ENCODE measurements at regions not wholly inside any gene's neighbourhood (a gene's known extent, or its start where the extent isn't known, plus 50 kb on each side); places are given as distances from the start of the nearest gene placed in this dataset.

DNA sequence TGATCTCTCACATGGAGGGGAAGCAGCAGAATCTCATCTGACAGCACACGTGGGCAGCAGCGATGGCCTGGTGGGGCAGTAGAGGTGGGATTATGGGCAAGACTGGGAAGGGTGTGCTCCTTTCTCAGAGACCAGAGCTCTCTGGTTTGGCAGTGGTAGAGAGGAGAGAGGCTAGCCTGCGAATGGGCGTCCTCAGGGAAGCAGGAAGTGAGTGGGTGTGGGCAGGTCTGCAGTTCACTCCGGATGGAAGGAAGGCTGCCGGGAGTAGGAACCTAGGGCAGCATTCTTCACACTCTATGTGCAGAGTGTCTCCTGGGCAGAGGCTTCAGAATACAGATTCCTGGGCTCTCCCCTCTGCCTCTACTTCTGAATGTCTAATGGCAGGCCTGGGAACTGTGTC is 162.8 kb upstream of the BMPER start:
- Histone ChIP-seq H3K27ac (peak overlapping the region in 1 of 4 donors; percentile 47), H3K4me1 (peaks cover 0 to 8% (median 0%) of the 10 kb centered on the region in 3 donors), H3K4me3 (no peak overlapping the region), H3K9me3 (no peaks in the 10 kb centered on the region), H3K36me3 (no peaks in the 10 kb centered on the region), H3K27me3 (no peaks in the 10 kb centered on the region)
- no peak for DNase-seq
- TF ChIP-seq, protein P1, sequence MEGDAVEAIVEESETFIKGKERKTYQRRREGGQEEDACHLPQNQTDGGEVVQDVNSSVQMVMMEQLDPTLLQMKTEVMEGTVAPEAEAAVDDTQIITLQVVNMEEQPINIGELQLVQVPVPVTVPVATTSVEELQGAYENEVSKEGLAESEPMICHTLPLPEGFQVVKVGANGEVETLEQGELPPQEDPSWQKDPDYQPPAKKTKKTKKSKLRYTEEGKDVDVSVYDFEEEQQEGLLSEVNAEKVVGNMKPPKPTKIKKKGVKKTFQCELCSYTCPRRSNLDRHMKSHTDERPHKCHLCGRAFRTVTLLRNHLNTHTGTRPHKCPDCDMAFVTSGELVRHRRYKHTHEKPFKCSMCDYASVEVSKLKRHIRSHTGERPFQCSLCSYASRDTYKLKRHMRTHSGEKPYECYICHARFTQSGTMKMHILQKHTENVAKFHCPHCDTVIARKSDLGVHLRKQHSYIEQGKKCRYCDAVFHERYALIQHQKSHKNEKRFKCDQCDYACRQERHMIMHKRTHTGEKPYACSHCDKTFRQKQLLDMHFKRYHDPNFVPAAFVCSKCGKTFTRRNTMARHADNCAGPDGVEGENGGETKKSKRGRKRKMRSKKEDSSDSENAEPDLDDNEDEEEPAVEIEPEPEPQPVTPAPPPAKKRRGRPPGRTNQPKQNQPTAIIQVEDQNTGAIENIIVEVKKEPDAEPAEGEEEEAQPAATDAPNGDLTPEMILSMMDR (IDR thresholded peaks at IDR 0.05) = no peak
- no peak for TF ChIP-seq POLR2A (IDR thresholded peaks at IDR 0.05)
- intact Hi-C loops (cut with DNase I) = no loop called here
- 67 to 80% methylated on average over 5 of the region's 6 CpGs for WGBS, 2 donors

DNA sequence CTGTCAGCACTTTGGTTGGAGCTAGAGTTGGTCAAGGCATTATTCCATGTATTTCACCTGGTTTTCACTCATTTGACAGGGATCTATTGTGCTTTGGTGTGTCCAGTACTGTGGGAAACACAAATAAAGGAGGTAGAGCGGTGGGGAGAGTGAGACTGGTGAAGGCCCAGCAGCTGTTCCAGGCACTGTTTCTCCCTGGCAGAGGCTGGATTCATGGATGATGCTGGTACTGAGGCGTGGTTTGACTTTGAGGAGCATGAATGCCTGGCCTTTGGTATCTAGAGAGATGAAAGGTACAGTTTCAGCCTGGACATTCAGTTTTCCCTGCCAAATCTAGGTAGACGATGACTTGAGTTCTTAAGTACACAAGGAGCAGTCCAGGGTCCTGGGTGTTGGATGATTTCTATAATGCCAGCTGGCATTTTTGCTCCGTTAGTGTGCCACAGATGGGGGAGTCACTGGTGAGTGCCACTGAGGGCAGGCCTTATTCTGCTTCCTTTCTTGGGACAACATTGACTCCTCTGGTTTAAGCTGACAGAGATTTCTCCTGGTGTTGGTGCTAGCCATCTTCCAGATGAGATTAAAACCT is 162.2 kb upstream of the BMPER start:
- DNase-seq = no peak
- WGBS, 2 donors = 61 to 79% methylated on average over 4 of the region's 4 CpGs
- no peaks in the 10 kb centered on the region for H3K9me3 ChIP-seq
- H3K4me1 ChIP-seq = peaks cover 0 to 8% (median 0%) of the 10 kb centered on the region in 3 donors
- intact Hi-C loops (cut with DNase I) = no loop called here
- H3K4me3 ChIP-seq = no peak overlapping the region
- peak overlapping the region in 2 of 4 donors; percentile 21 to 47 for H3K27ac ChIP-seq
- H3K36me3 ChIP-seq = no peaks in the 10 kb centered on the region
- TF ChIP-seq, protein P1 (IDR thresholded peaks at IDR 0.05) = no peak
- TF ChIP-seq POLR2A (IDR thresholded peaks at IDR 0.05) = no peak
- no peaks in the 10 kb centered on the region for H3K27me3 ChIP-seq

DNA sequence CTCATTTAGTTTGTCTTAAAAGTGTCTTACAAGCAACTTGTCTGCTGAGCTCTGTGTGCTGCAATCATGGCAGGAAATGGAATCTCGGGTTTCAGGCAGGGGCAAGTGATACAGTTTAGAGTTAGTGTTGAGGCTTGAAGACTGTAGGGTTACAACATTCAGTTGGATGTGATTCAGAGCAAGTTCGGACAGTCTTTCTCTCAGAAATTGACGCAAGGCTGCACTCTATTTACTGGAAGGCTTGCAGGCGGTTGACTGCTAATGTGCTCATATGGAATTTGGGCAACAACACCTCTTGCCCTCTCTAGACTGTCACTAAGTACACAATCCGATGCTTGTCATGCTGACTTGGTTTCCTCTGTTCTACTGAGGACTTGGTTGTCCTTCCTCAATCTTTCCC is 161.7 kb upstream of the BMPER start:
- peak overlapping the region in 2 of 4 donors; percentile 27 to 47 for H3K27ac ChIP-seq
- peaks cover 0 to 8% (median 0%) of the 10 kb centered on the region in 3 donors for H3K4me1 ChIP-seq
- H3K4me3 ChIP-seq = no peak overlapping the region
- no peak for DNase-seq
- H3K9me3 ChIP-seq = no peaks in the 10 kb centered on the region
- H3K36me3 ChIP-seq = no peaks in the 10 kb centered on the region
- WGBS, 2 donors = 42 to 57% methylated on average over 5 of the region's 5 CpGs
- intact Hi-C loops (cut with DNase I) = no loop called here
- no peaks in the 10 kb centered on the region for H3K27me3 ChIP-seq
- TF ChIP-seq, protein P1 (IDR thresholded peaks at IDR 0.05) = no peak
- no peak for TF ChIP-seq POLR2A (IDR thresholded peaks at IDR 0.05)

DNA sequence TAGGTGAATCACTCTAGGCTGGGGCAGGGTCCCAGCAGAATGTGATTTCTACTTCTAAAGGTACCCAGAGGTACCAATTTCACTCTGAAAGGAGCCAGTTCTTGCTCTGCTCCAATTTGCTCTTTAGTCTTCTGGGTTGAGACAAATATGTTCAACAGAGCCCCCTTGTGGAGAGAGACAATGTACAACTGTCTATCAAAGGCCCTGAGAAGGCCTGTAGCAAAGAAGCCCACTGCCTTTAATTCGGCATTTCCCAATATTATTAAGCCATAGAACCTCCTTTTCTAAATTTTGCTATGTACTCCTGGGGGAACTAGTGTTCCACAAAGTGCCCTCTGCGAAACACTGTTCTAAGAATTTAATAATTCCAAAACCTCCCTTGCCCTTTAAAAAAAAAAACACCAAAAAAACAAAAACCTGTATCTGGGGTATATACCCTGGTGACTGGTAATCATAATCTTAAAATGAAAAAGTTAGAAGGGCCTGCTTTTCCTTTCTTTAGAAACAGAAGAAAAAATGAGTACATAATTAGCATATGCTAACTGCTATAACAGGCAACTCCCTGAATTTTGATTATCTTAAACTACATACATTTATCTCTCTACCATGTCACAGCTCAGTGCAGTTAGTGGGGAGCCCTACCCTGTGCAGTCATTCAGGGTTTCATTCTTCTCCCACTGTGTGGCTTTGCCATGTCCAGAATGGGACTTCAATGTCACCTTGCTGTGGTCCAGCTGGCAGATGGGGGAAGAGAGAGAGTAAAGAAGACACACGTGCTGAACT is 160.9 kb upstream of the BMPER start:
- intact Hi-C loops (cut with DNase I) = no loop called here
- peak overlapping the region in 2 of 4 donors; percentile 27 to 47 for H3K27ac ChIP-seq

More for the DNA sequence above, 160.9 kb upstream of the BMPER start:
- Histone ChIP-seq H3K27me3 (no peaks in the 10 kb centered on the region), H3K36me3 (no peaks in the 10 kb centered on the region), H3K9me3 (no peaks in the 10 kb centered on the region), H3K4me3 (no peak overlapping the region), H3K4me1 (peaks cover 0 to 8% (median 0%) of the 10 kb centered on the region in 3 donors)
- no peak for DNase-seq
- TF ChIP-seq, protein P1 (IDR thresholded peaks at IDR 0.05) = peak in 4 of 6 experiments; percentile 14 to 55 (median 30)
- TF ChIP-seq POLR2A (IDR thresholded peaks at IDR 0.05) = no peak
- WGBS, 2 donors = 87 to 94% methylated on average over 3 of the region's 3 CpGs

Data from esophagus squamous epithelium (tissue), 5 donors.